GM21786 (cell line): ENCODE measurements at regions not wholly inside any gene's neighbourhood (a gene's known extent, or its start where the extent isn't known, plus 50 kb on each side); places are given as distances from the start of the nearest gene placed in this dataset.
"Not testable (repeated sequence)": the region's sequence is repeated elsewhere in the genome, so short reads cannot be mapped to it uniquely, and the experiment has no call there.

Experiments
- ATAC-seq: cut with Tn5 transposase; IDR thresholded peaks from one replicate; pipeline ENCODE4 v1.9.1; 2021; ENCODE audit not compliant: unreplicated experiment

GRCh38 chr3:84666468-84666867 lies 292.3 kb upstream of the CADM2 start:
- ATAC-seq, result no peak

- no peak for ATAC-seq
These were observed 279.6 kb upstream of the CADM2 start for GRCh38 chr3:84679211-84679610.

- ATAC-seq, result no peak
These were observed 278.1 kb upstream of the CADM2 start for GRCh38 chr3:84680700-84681099.

- no peak for ATAC-seq
These were observed 275.3 kb upstream of the CADM2 start for GRCh38 chr3:84683493-84683892.

- no peak for ATAC-seq
These were observed 273.3 kb upstream of the CADM2 start for GRCh38 chr3:84685467-84685866.

GRCh38 chr3:84692261-84692660 lies 266.5 kb upstream of the CADM2 start:
- no peak for ATAC-seq

GRCh38 chr3:84710288-84710687 lies 248.5 kb upstream of the CADM2 start:
- not testable (repeated sequence) for ATAC-seq

GRCh38 chr3:84717894-84718293 lies 240.9 kb upstream of the CADM2 start:
- ATAC-seq, result no peak

GRCh38 chr3:84724877-84725276 lies 233.9 kb upstream of the CADM2 start:
- ATAC-seq, result peak; percentile 61

- no peak for ATAC-seq
These were observed 231.2 kb upstream of the CADM2 start for GRCh38 chr3:84727616-84728015.

- not testable (repeated sequence) for ATAC-seq
These were observed 224.1 kb upstream of the CADM2 start for GRCh38 chr3:84734731-84735130.

- ATAC-seq, result no peak
These were observed 220.7 kb upstream of the CADM2 start for GRCh38 chr3:84738086-84738485.

- ATAC-seq, result no peak
These were observed 215.8 kb upstream of the CADM2 start for GRCh38 chr3:84742915-84743425.

GRCh38 chr3:84744130-84744529 lies 214.7 kb upstream of the CADM2 start:
- no peak for ATAC-seq

GRCh38 chr3:84755860-84756259 lies 202.9 kb upstream of the CADM2 start:
- ATAC-seq, result no peak

GRCh38 chr3:84759361-84759760 lies 199.4 kb upstream of the CADM2 start:
- ATAC-seq, result no peak

GRCh38 chr3:84772841-84773240 lies 185.9 kb upstream of the CADM2 start:
- ATAC-seq, result no peak

GRCh38 chr3:84783281-84783680 lies 175.5 kb upstream of the CADM2 start:
- no peak for ATAC-seq

GRCh38 chr3:84789961-84790360 lies 168.8 kb upstream of the CADM2 start:
- no peak for ATAC-seq

GRCh38 chr3:84806958-84807357 lies 151.8 kb upstream of the CADM2 start:
- ATAC-seq, result no peak

GRCh38 chr3:84820126-84820525 lies 138.7 kb upstream of the CADM2 start:
- no peak for ATAC-seq

- ATAC-seq, result no peak
These were observed 137.9 kb upstream of the CADM2 start for GRCh38 chr3:84820906-84821305.

- ATAC-seq, result no peak
These were observed 133.0 kb upstream of the CADM2 start for GRCh38 chr3:84825817-84826216.

GRCh38 chr3:84830476-84830875 lies 128.3 kb upstream of the CADM2 start:
- no peak for ATAC-seq
